GM12891 (cell line): ENCODE measurements at regions not wholly inside any gene's neighbourhood (a gene's known extent, or its start where the extent isn't known, plus 50 kb on each side); places are given as distances from the start of the nearest gene placed in this dataset.

Experiments
- DNase-seq: peaks from one replicate; pipeline ENCODE4 v3.0.0; 2011; ENCODE audit warnings: low spot score; ENCODE audit not compliant: insufficient read length
- FAIRE-seq: peaks from 2 replicates; lab custom pipeline; 2011; peaks lifted over from hg19 to GRCh38; lab: Jason Lieb, UNC
- PAX5 ChIP-seq: IDR thresholded peaks from 2 replicates; pipeline ENCODE4 v1.6.1; 2011; ENCODE audit warnings: low read length, moderate library complexity, mild to moderate bottlenecking; ENCODE audit not compliant: insufficient read depth, severe bottlenecking
- POLR2A ChIP-seq: IDR thresholded peaks from 2 replicates; pipeline ENCODE4 v1.6.1; 2011; ENCODE audit warnings: low read depth, low read length, control low read depth
- POLR2AphosphoS5 ChIP-seq: IDR thresholded peaks from 2 replicates; pipeline ENCODE4 v1.6.1; 2011; ENCODE audit warnings: low read depth, low read length, control low read depth
- POU2F2 ChIP-seq: IDR thresholded peaks from 2 replicates; pipeline ENCODE4 v1.6.1; 2011; ENCODE audit warnings: low read depth, mild to moderate bottlenecking, control low read depth, low read length, moderate library complexity
- SPI1 ChIP-seq: IDR thresholded peaks from 2 replicates; pipeline ENCODE4 v1.6.1; 2011; ENCODE audit warnings: low read depth, low read length, control low read depth
- TAF1 ChIP-seq: IDR thresholded peaks from 2 replicates; pipeline ENCODE4 v1.6.1; 2011; ENCODE audit warnings: low read depth, low read length, control low read depth

DNA sequence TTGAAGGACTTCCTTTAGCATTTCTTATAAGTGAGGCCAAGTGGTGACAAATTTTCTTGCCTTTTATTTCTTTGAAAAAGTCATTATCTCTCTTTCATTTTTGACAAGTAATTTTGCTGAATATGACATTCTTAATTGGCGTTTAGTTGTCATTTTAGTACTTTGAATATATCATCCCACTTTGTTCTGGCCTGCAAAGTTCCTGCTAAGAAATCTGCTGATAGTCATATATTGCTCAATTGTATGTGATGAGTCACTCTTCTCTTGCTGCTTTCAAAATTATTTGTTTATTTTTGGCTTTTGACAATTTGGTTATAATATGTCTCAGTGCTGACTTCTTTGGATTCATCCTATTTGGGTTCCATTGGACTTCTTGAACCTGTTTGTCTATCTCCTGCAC, 312.6 kb downstream of the DUSP10 start:
- DNase-seq (no peak), FAIRE-seq (no peak)
- TF ChIP-seq POLR2AphosphoS5 (no peak), POU2F2 (no peak), PAX5 (no peak), SPI1 (no peak), TAF1 (no peak), POLR2A (no peak)

DNA sequence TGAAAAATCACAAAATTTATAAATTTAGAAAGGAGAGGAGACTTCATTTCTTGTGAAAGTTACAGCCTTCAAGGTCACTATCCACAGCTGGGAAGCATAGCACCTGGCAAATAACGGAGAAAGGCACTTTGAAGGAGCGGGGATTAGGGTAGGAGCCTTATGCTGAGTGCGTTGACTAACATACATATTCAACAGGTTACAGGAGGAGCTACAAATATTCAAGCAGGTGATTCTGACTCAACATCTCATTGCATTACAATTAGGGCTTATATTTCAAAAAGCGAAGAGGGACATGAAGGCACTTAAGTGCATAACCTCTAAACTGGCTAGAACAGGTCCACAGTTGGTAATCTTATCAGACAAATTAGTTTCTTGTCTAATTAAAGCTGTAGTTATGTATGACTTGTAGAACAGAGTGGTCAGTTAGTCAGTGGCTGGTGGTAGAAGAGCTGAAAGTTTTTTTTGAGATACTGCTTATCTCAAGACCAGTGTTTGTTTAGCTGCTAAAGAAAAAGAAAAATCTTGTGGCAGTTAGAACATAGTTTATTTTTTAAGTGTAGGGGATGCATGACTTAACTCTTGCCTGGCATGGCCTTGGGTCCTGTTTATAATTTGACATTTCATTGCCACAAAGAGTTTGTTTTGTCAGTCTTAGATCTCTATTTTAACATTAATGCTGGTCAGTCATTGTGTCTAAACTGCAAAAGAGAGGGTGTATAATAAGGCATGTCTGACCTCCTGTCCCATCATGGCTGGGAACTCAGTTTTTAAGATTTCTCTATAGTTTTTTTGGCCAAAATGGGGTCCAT, 311.5 kb downstream of the DUSP10 start:
- no peak for DNase-seq
- TF ChIP-seq POLR2AphosphoS5 (no peak), TAF1 (no peak), SPI1 (no peak), POLR2A (no peak), POU2F2 (no peak), PAX5 (no peak)
- no peak for FAIRE-seq

DNA sequence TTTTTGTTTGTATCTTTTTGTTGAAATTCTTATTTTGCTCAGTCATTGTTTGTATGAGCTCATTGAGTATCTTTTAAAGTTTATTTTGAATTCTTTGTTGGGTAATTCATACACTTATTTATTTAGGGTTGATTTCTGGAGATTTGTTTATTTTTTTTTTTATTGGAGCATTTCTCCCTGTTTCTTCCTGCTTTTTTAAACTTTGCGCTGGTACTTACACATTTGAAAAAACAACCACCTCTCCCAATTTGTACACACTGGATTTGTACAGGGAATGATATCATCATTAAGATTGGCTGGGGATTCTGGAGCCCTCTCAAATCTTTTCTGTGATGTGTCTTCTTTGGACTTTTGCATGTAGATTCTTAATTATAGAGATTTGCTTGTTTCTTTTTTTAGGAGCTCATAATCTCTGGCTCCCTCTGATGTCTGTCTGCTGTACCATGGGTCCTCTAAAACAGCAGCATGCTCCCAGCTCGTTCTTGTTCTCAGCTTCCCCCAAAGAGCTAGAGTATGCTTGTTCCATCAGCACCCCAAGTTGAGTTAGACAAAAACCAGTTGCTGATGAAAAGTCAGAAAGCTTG, 310.7 kb downstream of the DUSP10 start:
- DNase-seq: no peak
- no peak for FAIRE-seq
- no peak for TF ChIP-seq POLR2A
- no peak for TF ChIP-seq TAF1
- TF ChIP-seq SPI1: no peak
- TF ChIP-seq PAX5: no peak
- TF ChIP-seq POLR2AphosphoS5: no peak
- TF ChIP-seq POU2F2: no peak

GRCh38 chr1:221431961-221432360, 309.9 kb downstream of the DUSP10 start:
- TF ChIP-seq PAX5 (no peak), POLR2AphosphoS5 (no peak), POLR2A (no peak), TAF1 (no peak), POU2F2 (no peak), SPI1 (no peak)
- DNase-seq (no peak), FAIRE-seq (no peak)

- TF ChIP-seq PAX5 (no peak), SPI1 (no peak), POLR2AphosphoS5 (no peak), POLR2A (no peak), TAF1 (no peak), POU2F2 (no peak)
- peak; percentile 15 for DNase-seq
- FAIRE-seq: peak; percentile 72
Measured at GRCh38 chr1:221435504-221435904, 306.4 kb downstream of the DUSP10 start.

GRCh38 chr1:221437171-221437570, 304.7 kb downstream of the DUSP10 start:
- no peak for DNase-seq
- TF ChIP-seq POLR2AphosphoS5 (no peak), POU2F2 (no peak), POLR2A (no peak), PAX5 (no peak)
- no peak for FAIRE-seq

GRCh38 chr1:221437926-221438325, 304.0 kb downstream of the DUSP10 start:
- DNase-seq (no peak), FAIRE-seq (no peak)
- TF ChIP-seq TAF1: no peak

DNA sequence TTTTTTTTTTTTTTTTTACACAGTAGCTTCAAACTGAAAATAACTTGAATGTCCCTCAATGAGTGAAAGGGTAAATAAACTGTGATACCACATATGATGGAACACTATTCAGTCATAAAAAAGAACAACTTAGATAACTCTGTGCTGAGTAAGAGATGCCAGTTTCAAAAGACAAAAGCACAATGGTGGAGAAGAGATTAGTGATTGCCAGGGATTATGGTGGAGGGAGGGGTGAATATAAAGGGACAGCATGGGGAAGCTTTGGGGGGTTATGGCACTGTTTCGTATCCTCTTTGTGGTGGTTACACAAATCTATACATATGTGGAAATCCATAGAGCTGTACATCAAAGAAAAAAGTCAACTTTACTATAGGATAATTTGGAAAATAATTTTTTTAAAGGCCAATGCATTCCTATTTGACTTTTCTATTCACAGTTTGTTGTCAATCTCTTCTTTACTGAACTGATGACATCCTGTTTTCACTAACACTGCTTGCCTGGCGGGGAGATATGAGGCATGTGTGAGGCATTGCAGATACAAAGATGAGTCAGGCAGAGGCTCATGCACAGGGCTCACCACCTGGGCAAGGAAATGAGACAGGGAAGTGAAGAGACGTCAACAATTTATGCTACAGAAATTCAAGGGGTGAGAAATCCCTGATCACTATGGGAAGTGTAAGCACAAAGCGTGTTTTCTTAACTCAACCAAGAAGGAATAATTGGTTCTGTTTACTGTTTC, 302.7 kb downstream of the DUSP10 start:
- TF ChIP-seq POLR2A: no peak
- peak; percentile 67; the same call in 1 of the 2 replicates for TF ChIP-seq SPI1
- peak; percentile 13 for DNase-seq
- peak; percentile 81 for FAIRE-seq

- FAIRE-seq (no peak), DNase-seq (no peak)
- TF ChIP-seq TAF1: no peak
Measured at GRCh38 chr1:221439747-221440501, 302.0 kb downstream of the DUSP10 start.
